Hepatocyte (in vitro differentiated cells): ENCODE measurements at regions not wholly inside any gene's neighbourhood (a gene's known extent, or its start where the extent isn't known, plus 50 kb on each side); places are given as distances from the start of the nearest gene placed in this dataset.

Experiments used
- DNase-seq: peaks from one replicate; pipeline ENCODE4 v3.0.0-alpha.2; 2016; ENCODE audit warnings: low spot score
- H2AFZ ChIP-seq: fragments of 200-600 bp; sonication (generic); 2 replicates; pipeline ENCODE4 v1.6.0; 2016; ENCODE audit warnings: antibody characterized with exemption, mild to moderate bottlenecking
- H3K27ac ChIP-seq: fragments of 200-600 bp; sonication (generic); 2 replicates; pipeline ENCODE4 v1.5.1; 2016; ENCODE audit warnings: mild to moderate bottlenecking
- H3K27me3 ChIP-seq: fragments of 200-600 bp; sonication (generic); 2 replicates; pipeline ENCODE4 v1.6.1; 2016
- H3K36me3 ChIP-seq: fragments of 200-600 bp; sonication (generic); replicated peaks from 2 replicates; pipeline ENCODE4 v1.5.1; 2016; ENCODE audit warnings: low read depth; ENCODE audit not compliant: insufficient read depth
- H3K4me1 ChIP-seq: fragments of 200-600 bp; sonication (generic); 2 replicates; pipeline ENCODE4 v1.5.1; 2016; ENCODE audit warnings: mild to moderate bottlenecking, moderate library complexity; ENCODE audit not compliant: insufficient read depth
- H3K4me2 ChIP-seq: fragments of 200-600 bp; sonication (generic); 2 replicates; pipeline ENCODE4 v1.6.0; 2016
- H3K4me3 ChIP-seq: fragments of 200-600 bp; sonication (generic); 2 replicates; pipeline ENCODE4 v1.5.1; 2016; ENCODE audit warnings: mild to moderate bottlenecking
- H3K79me2 ChIP-seq: fragments of 200-600 bp; sonication (generic); 2 replicates; pipeline ENCODE4 v1.6.0; 2017; ENCODE audit warnings: mild to moderate bottlenecking
- H3K9me2 ChIP-seq: fragments of 200-600 bp; sonication (generic); replicated peaks from 2 replicates; pipeline ENCODE4 v1.6.0; 2017; ENCODE audit warnings: mild to moderate bottlenecking; ENCODE audit not compliant: insufficient read depth
- H3K9me3 ChIP-seq: fragments of 200-600 bp; sonication (generic); 2 replicates; pipeline ENCODE4 v1.5.1; 2016; ENCODE audit warnings: low read depth, mild to moderate bottlenecking
- H4K20me1 ChIP-seq: fragments of 200-600 bp; sonication (generic); 2 replicates; pipeline ENCODE4 v1.6.0; 2016; ENCODE audit warnings: mild to moderate bottlenecking; ENCODE audit not compliant: insufficient read depth, poor library complexity, severe bottlenecking
- CTCF ChIP-seq: fragments of 200-600 bp; sonication (generic); IDR thresholded peaks from 2 replicates; pipeline ENCODE4 v1.5.1; 2016; ENCODE audit warnings: antibody characterized with exemption, mild to moderate bottlenecking; ENCODE audit not compliant: poor library complexity
- EZH2 ChIP-seq: fragments of 200-600 bp; sonication (generic); IDR thresholded peaks from 2 replicates; pipeline ENCODE4 v1.6.1; 2016; ENCODE audit warnings: antibody characterized with exemption, mild to moderate bottlenecking, borderline replicate concordance
- EZH2phosphoT487 ChIP-seq: fragments of 200-600 bp; sonication (generic); IDR thresholded peaks from one replicate; pipeline ENCODE4 v1.6.1; 2018; ENCODE audit warnings: antibody characterized with exemption, mild to moderate bottlenecking, low read depth, moderate library complexity; ENCODE audit not compliant: unreplicated experiment, severe bottlenecking
- WGBS: methylation state at CpG from one replicate; pipeline ENCODE4 v1.1.6; 2016; ENCODE audit warnings: low lambda C conversion rate; ENCODE audit errors: missing lambda C conversion rate; 5-methylcytosine and 5-hydroxymethylcytosine counted together

- Histone ChIP-seq H3K4me1 (no peaks in the 10 kb centered on the region), H3K27me3 (no peaks in the 10 kb centered on the region), H3K27ac (no peak overlapping the region), H4K20me1 (no peaks in the 10 kb centered on the region), H2AFZ (no peak overlapping the region), H3K9me2 (no peaks in the 10 kb centered on the region), H3K4me3 (no peak overlapping the region), H3K79me2 (no peaks in the 10 kb centered on the region), H3K9me3 (no peaks in the 10 kb centered on the region), H3K4me2 (no peak overlapping the region), H3K36me3 (no peaks in the 10 kb centered on the region)
- no peak for TF ChIP-seq CTCF
- no peak for TF ChIP-seq EZH2
- TF ChIP-seq EZH2phosphoT487, result no peak
- no peak for DNase-seq
- WGBS, result 92% methylated on average over 2 of the region's 2 CpGs
These were observed 807.9 kb upstream of the MBL2 start for GRCh38 chr10:53580465-53580864.

DNA sequence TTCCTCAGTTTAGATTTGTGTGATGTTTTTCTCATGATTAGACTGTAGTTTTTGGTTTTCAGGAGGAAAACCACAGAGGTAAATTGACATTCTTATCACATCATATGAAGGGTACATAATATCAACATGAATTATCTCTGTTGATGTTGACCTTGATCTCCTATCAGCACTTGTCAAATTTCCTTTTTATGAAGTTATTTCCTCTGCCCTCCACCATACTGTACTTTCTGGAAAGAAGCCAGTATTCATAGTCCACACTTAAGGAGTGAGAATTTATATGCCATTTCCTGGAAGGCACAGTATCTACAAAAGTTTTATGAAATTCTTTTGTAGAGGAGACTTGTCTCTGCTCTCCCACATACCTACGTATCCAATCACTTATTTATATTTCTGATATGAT, 807.2 kb upstream of the MBL2 start:
- DNase-seq, result no peak
- TF ChIP-seq EZH2phosphoT487 (no peak), EZH2 (no peak), CTCF (no peak)
- no peak overlapping the region for H2AFZ ChIP-seq
- H3K27ac ChIP-seq, result no peak overlapping the region
- H3K36me3 ChIP-seq, result no peaks in the 10 kb centered on the region
- no peaks in the 10 kb centered on the region for H3K4me1 ChIP-seq
- H3K79me2 ChIP-seq, result no peaks in the 10 kb centered on the region
- H3K4me3 ChIP-seq, result no peak overlapping the region
- H3K9me3 ChIP-seq, result no peaks in the 10 kb centered on the region
- no peaks in the 10 kb centered on the region for H3K9me2 ChIP-seq
- WGBS, result 70% methylated on average over 1 of the region's 1 CpG
- H3K27me3 ChIP-seq, result no peaks in the 10 kb centered on the region
- H3K4me2 ChIP-seq, result no peak overlapping the region
- H4K20me1 ChIP-seq, result no peaks in the 10 kb centered on the region

GRCh38 chr10:53574024-53574423, 801.4 kb upstream of the MBL2 start:
- Histone ChIP-seq H3K4me1 (no peaks in the 10 kb centered on the region), H3K27me3 (no peaks in the 10 kb centered on the region), H3K4me3 (no peak overlapping the region), H3K4me2 (no peak overlapping the region), H4K20me1 (no peaks in the 10 kb centered on the region), H3K27ac (no peak overlapping the region), H3K79me2 (no peaks in the 10 kb centered on the region), H2AFZ (no peak overlapping the region), H3K9me2 (no peaks in the 10 kb centered on the region), H3K9me3 (no peaks in the 10 kb centered on the region), H3K36me3 (no peaks in the 10 kb centered on the region)
- DNase-seq, result no peak
- TF ChIP-seq EZH2, result no peak
- TF ChIP-seq EZH2phosphoT487, result no peak
- TF ChIP-seq CTCF, result no peak
- WGBS, result 77% methylated on average over 3 of the region's 3 CpGs

DNA sequence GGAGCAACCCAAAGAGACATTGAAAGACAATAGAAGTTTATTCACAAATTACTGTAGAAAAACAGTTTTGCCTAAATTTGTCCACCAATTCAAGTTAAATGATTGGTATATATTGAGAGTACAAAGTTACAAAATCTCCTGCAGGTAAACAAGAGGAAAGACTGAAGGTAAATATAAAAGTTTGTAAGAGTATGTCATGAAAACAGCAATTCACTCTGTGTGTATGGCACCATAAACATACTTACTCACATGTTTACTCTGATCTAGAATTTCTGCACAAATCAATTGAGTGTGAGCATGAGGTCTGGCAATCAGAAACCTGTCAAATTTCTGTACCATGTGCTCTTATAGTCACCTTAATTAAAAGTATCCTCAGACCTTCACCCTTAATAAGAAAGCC, 800.9 kb upstream of the MBL2 start:
- no peaks in the 10 kb centered on the region for H3K9me2 ChIP-seq
- H3K36me3 ChIP-seq, result no peaks in the 10 kb centered on the region
- H3K79me2 ChIP-seq, result no peaks in the 10 kb centered on the region
- H3K4me3 ChIP-seq, result no peak overlapping the region
- no peaks in the 10 kb centered on the region for H3K9me3 ChIP-seq
- no peaks in the 10 kb centered on the region for H4K20me1 ChIP-seq
- no peak for DNase-seq
- no peaks in the 10 kb centered on the region for H3K4me1 ChIP-seq
- H3K4me2 ChIP-seq, result no peak overlapping the region
- no peak overlapping the region for H2AFZ ChIP-seq
- H3K27me3 ChIP-seq, result no peaks in the 10 kb centered on the region
- H3K27ac ChIP-seq, result no peak overlapping the region
- TF ChIP-seq EZH2 (no peak), EZH2phosphoT487 (no peak), CTCF (no peak)
